ENCODE measurements at regions not wholly inside any gene's neighbourhood (a gene's known extent, or its start where the extent isn't known, plus 50 kb on each side); places are given as distances from the start of the nearest gene placed in this dataset.

GRCh38 chr2:57862153-57862552, 184.5 kb upstream of the VRK2 start:
- no peaks in the 10 kb centered on the region for H3K9me3 Mint-ChIP-seq (ENCODE audit: unreplicated experiment)
- no peak overlapping the region for H3K27ac Mint-ChIP-seq (ENCODE audit: unreplicated experiment)
- no peak overlapping the region for H3K4me3 Mint-ChIP-seq (ENCODE audit: unreplicated experiment)
- no peak for TF ChIP-seq CTCF (IDR thresholded peaks at IDR 0.05)
- H3K36me3 Mint-ChIP-seq (ENCODE audit: unreplicated experiment) = no peaks in the 10 kb centered on the region
- H3K27me3 Mint-ChIP-seq (ENCODE audit: unreplicated experiment) = peaks cover 13% of the 10 kb centered on the region
- no peaks in the 10 kb centered on the region for H3K4me1 Mint-ChIP-seq (ENCODE audit: unreplicated experiment)
- no peak for DNase-seq (ENCODE audit: extremely low spot score, unreplicated experiment)

- Mint-ChIP-seq H3K9me3 (ENCODE audit: unreplicated experiment) (no peaks in the 10 kb centered on the region), H3K4me1 (ENCODE audit: unreplicated experiment) (no peaks in the 10 kb centered on the region), H3K27ac (ENCODE audit: unreplicated experiment) (no peak overlapping the region), H3K27me3 (ENCODE audit: unreplicated experiment) (peaks cover 13% of the 10 kb centered on the region), H3K36me3 (ENCODE audit: unreplicated experiment) (no peaks in the 10 kb centered on the region), H3K4me3 (ENCODE audit: unreplicated experiment) (no peak overlapping the region)
- no peak for DNase-seq (ENCODE audit: extremely low spot score, unreplicated experiment)
- TF ChIP-seq CTCF (IDR thresholded peaks at IDR 0.05) = no peak
These were observed 183.9 kb upstream of the VRK2 start for GRCh38 chr2:57862727-57863126.

- DNase-seq (ENCODE audit: extremely low spot score, unreplicated experiment) = no peak
- Mint-ChIP-seq H3K27ac (ENCODE audit: unreplicated experiment) (no peak overlapping the region), H3K36me3 (ENCODE audit: unreplicated experiment) (no peaks in the 10 kb centered on the region), H3K27me3 (ENCODE audit: unreplicated experiment) (peaks cover 13% of the 10 kb centered on the region), H3K9me3 (ENCODE audit: unreplicated experiment) (no peaks in the 10 kb centered on the region), H3K4me3 (ENCODE audit: unreplicated experiment) (no peak overlapping the region), H3K4me1 (ENCODE audit: unreplicated experiment) (no peaks in the 10 kb centered on the region)
- TF ChIP-seq CTCF (IDR thresholded peaks at IDR 0.05) = no peak
These were observed 181.7 kb upstream of the VRK2 start for GRCh38 chr2:57864926-57865325.

- no peak overlapping the region for H3K27ac Mint-ChIP-seq (ENCODE audit: unreplicated experiment)
- TF ChIP-seq CTCF (IDR thresholded peaks at IDR 0.05) = no peak
These were observed 178.9 kb upstream of the VRK2 start for GRCh38 chr2:57867730-57868129.

GRCh38 chr2:57868619-57869139, 177.9 kb upstream of the VRK2 start:
- no peak overlapping the region for H3K4me3 Mint-ChIP-seq (ENCODE audit: unreplicated experiment)
- peaks cover 7% of the 10 kb centered on the region for H3K27me3 Mint-ChIP-seq (ENCODE audit: unreplicated experiment)
- H3K4me1 Mint-ChIP-seq (ENCODE audit: unreplicated experiment) = no peaks in the 10 kb centered on the region
- H3K36me3 Mint-ChIP-seq (ENCODE audit: unreplicated experiment) = no peaks in the 10 kb centered on the region
- TF ChIP-seq CTCF (IDR thresholded peaks at IDR 0.05) = no peak
- DNase-seq (ENCODE audit: extremely low spot score, unreplicated experiment) = no peak
- no peaks in the 10 kb centered on the region for H3K9me3 Mint-ChIP-seq (ENCODE audit: unreplicated experiment)
- no peak overlapping the region for H3K27ac Mint-ChIP-seq (ENCODE audit: unreplicated experiment)

More at GRCh38 chr2:57867730-57868129, 178.9 kb upstream of the VRK2 start:
- Mint-ChIP-seq H3K9me3 (ENCODE audit: unreplicated experiment) (no peaks in the 10 kb centered on the region), H3K27me3 (ENCODE audit: unreplicated experiment) (peaks cover 7% of the 10 kb centered on the region), H3K4me1 (ENCODE audit: unreplicated experiment) (no peaks in the 10 kb centered on the region), H3K4me3 (ENCODE audit: unreplicated experiment) (no peak overlapping the region), H3K36me3 (ENCODE audit: unreplicated experiment) (no peaks in the 10 kb centered on the region)
- no peak for DNase-seq (ENCODE audit: extremely low spot score, unreplicated experiment)
